Astrocyte (in vitro differentiated cells and primary cell): ENCODE measurements at regions not wholly inside any gene's neighbourhood (a gene's known extent, or its start where the extent isn't known, plus 50 kb on each side); places are given as distances from the start of the nearest gene placed in this dataset.

Source experiments
- DNase-seq: peaks from one replicate; pipeline ENCODE4 v3.0.0-alpha.2; 2010; ENCODE audit warnings: low read depth
- FAIRE-seq: peaks from 2 replicates; lab custom pipeline; 2011; peaks lifted over from hg19 to GRCh38; lab: Jason Lieb, UNC
- H2AFZ ChIP-seq: 2 replicates; pipeline ENCODE4 v1.6.0; 2012; ENCODE audit warnings: low read depth, low read length, inconsistent platforms
- H3K27ac ChIP-seq: 2 replicates; pipeline ENCODE4 v1.5.1; 2011; ENCODE audit warnings: low read depth, low read length, inconsistent platforms
- H3K27me3 ChIP-seq: 2 replicates; pipeline ENCODE4 v1.6.0; 2011; ENCODE audit warnings: low read length, inconsistent platforms; ENCODE audit not compliant: insufficient read depth
- H3K36me3 ChIP-seq: 2 replicates; pipeline ENCODE4 v1.5.1; 2011; ENCODE audit warnings: low read length, inconsistent platforms; ENCODE audit not compliant: insufficient read depth
- H3K4me1 ChIP-seq: 2 replicates; pipeline ENCODE4 v1.5.1; 2011; ENCODE audit warnings: low read length, inconsistent platforms; ENCODE audit not compliant: insufficient read depth
- H3K4me2 ChIP-seq: 2 replicates; pipeline ENCODE4 v1.6.0; 2012; ENCODE audit warnings: low read length, inconsistent platforms
- H3K4me3 ChIP-seq: 2 replicates; pipeline ENCODE4 v1.5.1; 2011; ENCODE audit warnings: low read depth, mild to moderate bottlenecking, low read length, inconsistent platforms; ENCODE audit not compliant: insufficient read depth
- H3K79me2 ChIP-seq: 2 replicates; pipeline ENCODE4 v1.6.0; 2012; ENCODE audit warnings: mild to moderate bottlenecking, low read length, inconsistent platforms; ENCODE audit not compliant: insufficient read depth
- H3K9ac ChIP-seq: 2 replicates; pipeline ENCODE4 v1.6.0; 2012; ENCODE audit warnings: mild to moderate bottlenecking, low read length, inconsistent platforms
- H3K9me3 ChIP-seq: 2 replicates; pipeline ENCODE4 v1.5.1; 2012; ENCODE audit warnings: low read depth, mild to moderate bottlenecking, low read length, inconsistent platforms; ENCODE audit not compliant: insufficient read depth
- H4K20me1 ChIP-seq: 2 replicates; pipeline ENCODE4 v1.6.0; 2012; ENCODE audit warnings: low read length, inconsistent platforms; ENCODE audit not compliant: insufficient read depth
- H3K27ac Mint-ChIP-seq: one replicate; pipeline ENCODE4 v1.8.0; 2021; ENCODE audit warnings: mild to moderate bottlenecking, mixed read lengths; ENCODE audit not compliant: unreplicated experiment
- H3K27me3 Mint-ChIP-seq: one replicate; pipeline ENCODE4 v1.8.0; 2021; ENCODE audit warnings: low read depth, mixed read lengths; ENCODE audit not compliant: unreplicated experiment
- H3K36me3 Mint-ChIP-seq: one replicate; pipeline ENCODE4 v1.8.0; 2021; ENCODE audit warnings: low read depth, mixed read lengths; ENCODE audit not compliant: unreplicated experiment
- H3K4me1 Mint-ChIP-seq: one replicate; pipeline ENCODE4 v1.8.0; 2021; ENCODE audit warnings: low read depth, mixed read lengths; ENCODE audit not compliant: unreplicated experiment
- H3K4me3 Mint-ChIP-seq: one replicate; pipeline ENCODE4 v1.8.0; 2021; ENCODE audit warnings: mild to moderate bottlenecking, moderate library complexity, mixed read lengths; ENCODE audit not compliant: unreplicated experiment
- H3K9me3 Mint-ChIP-seq: one replicate; pipeline ENCODE4 v1.8.0; 2021; ENCODE audit warnings: mild to moderate bottlenecking, mixed read lengths; ENCODE audit not compliant: unreplicated experiment
- EZH2 ChIP-seq: IDR thresholded peaks from 2 replicates; pipeline ENCODE4 v1.6.1; 2012; ENCODE audit warnings: mild to moderate bottlenecking, low read length, inconsistent platforms; ENCODE audit not compliant: insufficient read depth
- TF ChIP-seq, protein P1 (sequence below): IDR thresholded peaks from 2 replicates; pipeline ENCODE4 v1.5.1; 2011; ENCODE audit warnings: low read depth, mild to moderate bottlenecking, inconsistent platforms, low read length, moderate library complexity; ENCODE audit not compliant: insufficient read depth

DNA sequence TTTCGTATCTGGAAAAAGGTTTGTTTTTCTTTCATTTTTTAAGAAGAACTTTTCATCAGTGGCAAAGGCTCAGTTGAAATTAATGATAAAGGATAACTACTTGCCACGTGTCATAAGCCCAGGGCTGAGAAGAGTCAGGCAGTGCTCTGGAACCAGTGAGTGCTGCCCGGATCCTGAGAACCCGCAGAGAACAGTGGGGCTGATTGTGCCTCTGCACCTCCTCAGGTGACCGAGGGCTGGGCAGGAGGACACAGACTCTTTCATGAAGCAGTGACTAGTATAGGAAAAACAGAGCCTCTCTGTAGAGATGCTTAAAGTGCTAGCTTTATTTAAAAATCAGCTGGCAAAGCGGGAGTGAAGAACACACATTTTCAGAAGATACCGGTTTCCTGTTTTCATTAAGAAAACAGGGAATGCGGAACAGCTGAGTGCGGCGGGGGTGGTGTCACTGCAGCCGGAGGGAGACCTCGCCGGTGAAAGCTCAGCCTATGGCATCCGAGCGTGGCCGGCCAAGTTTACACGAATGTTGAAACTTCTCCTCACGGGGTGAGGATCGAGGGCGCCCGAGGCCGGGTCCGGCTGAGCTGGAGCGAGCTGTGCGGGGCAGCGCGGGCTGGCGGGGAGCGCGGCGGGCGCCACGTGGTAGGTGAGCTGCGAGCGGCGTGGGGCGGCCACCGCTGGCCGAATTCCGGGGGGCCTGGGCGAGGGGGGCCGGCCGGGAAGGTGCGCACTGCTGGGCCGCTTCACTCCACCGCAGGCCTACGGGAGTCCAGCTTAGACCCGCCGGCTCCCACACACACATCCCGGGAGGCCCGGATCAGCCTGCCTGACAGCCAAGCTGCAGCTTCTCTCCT is 134.7 kb upstream of the DMRT1 start:
- Mint-ChIP-seq H3K4me3 (peak overlapping the region; percentile 88), H3K27me3 (no peaks in the 10 kb centered on the region), H3K4me1 (peaks cover 29% of the 10 kb centered on the region), H3K9me3 (no peaks in the 10 kb centered on the region), H3K27ac (peak overlapping the region; percentile 97), H3K36me3 (peaks cover 13% of the 10 kb centered on the region)
- peaks cover 12% of the 10 kb centered on the region for H3K36me3 ChIP-seq
- H3K79me2 ChIP-seq: peaks cover 51% of the 10 kb centered on the region
- peak overlapping the region; percentile 64 for H3K4me3 ChIP-seq
- H3K9me3 ChIP-seq: no peaks in the 10 kb centered on the region
- peak; percentile 62 for DNase-seq
- H3K4me1 ChIP-seq: peaks cover 11% of the 10 kb centered on the region
- H2AFZ ChIP-seq: peak overlapping the region; percentile 59
- peak overlapping the region; percentile 81 for H3K27ac ChIP-seq
- TF ChIP-seq, protein P1, sequence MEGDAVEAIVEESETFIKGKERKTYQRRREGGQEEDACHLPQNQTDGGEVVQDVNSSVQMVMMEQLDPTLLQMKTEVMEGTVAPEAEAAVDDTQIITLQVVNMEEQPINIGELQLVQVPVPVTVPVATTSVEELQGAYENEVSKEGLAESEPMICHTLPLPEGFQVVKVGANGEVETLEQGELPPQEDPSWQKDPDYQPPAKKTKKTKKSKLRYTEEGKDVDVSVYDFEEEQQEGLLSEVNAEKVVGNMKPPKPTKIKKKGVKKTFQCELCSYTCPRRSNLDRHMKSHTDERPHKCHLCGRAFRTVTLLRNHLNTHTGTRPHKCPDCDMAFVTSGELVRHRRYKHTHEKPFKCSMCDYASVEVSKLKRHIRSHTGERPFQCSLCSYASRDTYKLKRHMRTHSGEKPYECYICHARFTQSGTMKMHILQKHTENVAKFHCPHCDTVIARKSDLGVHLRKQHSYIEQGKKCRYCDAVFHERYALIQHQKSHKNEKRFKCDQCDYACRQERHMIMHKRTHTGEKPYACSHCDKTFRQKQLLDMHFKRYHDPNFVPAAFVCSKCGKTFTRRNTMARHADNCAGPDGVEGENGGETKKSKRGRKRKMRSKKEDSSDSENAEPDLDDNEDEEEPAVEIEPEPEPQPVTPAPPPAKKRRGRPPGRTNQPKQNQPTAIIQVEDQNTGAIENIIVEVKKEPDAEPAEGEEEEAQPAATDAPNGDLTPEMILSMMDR: no peak
- TF ChIP-seq EZH2: no peak
- no peak for FAIRE-seq
- H3K9ac ChIP-seq: peak overlapping the region; percentile 86
- peak overlapping the region; percentile 88 for H3K4me2 ChIP-seq
- H3K27me3 ChIP-seq: no peaks in the 10 kb centered on the region
- peaks cover 6% of the 10 kb centered on the region for H4K20me1 ChIP-seq

DNA sequence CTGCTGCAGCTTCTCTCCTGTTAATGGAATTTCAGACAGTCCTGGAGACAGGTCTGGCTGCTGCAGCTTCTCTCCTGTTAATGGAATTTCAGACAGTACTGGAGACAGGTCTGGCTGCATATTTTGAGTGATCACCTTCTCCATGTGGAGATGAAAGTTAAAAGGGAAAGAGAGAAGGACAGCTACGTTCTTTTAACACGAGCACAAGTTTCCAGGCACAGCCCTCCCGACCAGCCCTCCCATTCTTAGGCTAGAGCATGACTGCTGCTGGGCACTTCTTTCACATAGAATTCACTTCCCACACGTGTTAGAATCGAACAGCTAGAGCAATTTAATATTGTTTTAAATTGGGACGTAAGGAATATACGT is 133.3 kb upstream of the DMRT1 start:
- peak overlapping the region; percentile 53 for H3K9ac ChIP-seq
- no peak for TF ChIP-seq EZH2
- TF ChIP-seq, protein P1: no peak

More for the DNA sequence above, 133.3 kb upstream of the DMRT1 start:
- H3K27ac Mint-ChIP-seq: peak overlapping the region; percentile 67
- peaks cover 22% of the 10 kb centered on the region for H3K36me3 Mint-ChIP-seq
- FAIRE-seq (no peak), DNase-seq (no peak)
- no peaks in the 10 kb centered on the region for H3K9me3 ChIP-seq
- H3K9me3 Mint-ChIP-seq: no peaks in the 10 kb centered on the region
- peak overlapping the region; percentile 30 for H2AFZ ChIP-seq
- peak overlapping the region; percentile 52 for H3K4me3 ChIP-seq
- peaks cover 56% of the 10 kb centered on the region for H3K79me2 ChIP-seq
- no peaks in the 10 kb centered on the region for H3K27me3 Mint-ChIP-seq
- no peaks in the 10 kb centered on the region for H3K27me3 ChIP-seq
- H3K4me1 ChIP-seq: peaks cover 11% of the 10 kb centered on the region
- peaks cover 29% of the 10 kb centered on the region for H3K4me1 Mint-ChIP-seq
- H3K36me3 ChIP-seq: peaks cover 18% of the 10 kb centered on the region
- peak overlapping the region; percentile 73 for H3K4me3 Mint-ChIP-seq
- H4K20me1 ChIP-seq: peaks cover 13% of the 10 kb centered on the region
- H3K4me2 ChIP-seq: peak overlapping the region; percentile 82
- H3K27ac ChIP-seq: peak overlapping the region; percentile 7
